ENCODE measurements at regions not wholly inside any gene's neighbourhood (a gene's known extent, or its start where the extent isn't known, plus 50 kb on each side); places are given as distances from the start of the nearest gene placed in this dataset.

DNA sequence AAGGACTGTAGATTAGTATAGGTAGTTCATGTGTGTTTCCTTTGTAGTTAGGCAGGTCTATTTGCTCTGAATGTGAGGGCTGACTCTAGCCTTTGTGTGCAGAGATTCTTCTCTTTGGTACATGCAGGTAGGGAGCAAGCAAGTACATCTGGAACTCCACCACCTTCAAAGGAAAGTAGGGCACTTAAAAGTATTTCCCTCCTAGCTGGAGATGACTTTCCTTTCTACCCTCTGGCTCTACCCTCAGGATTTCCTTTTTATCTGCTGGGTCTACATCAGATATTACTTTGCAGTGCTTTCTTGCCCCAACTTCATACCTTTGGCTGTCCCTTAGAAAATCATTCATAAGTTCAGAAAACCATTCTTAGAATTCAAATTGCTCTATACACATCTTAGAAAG lies 91.7 kb upstream of the HIVEP3 start:
- H3K4me1 ChIP-seq (ENCODE audit: control insufficient read depth in 1 of 2, insufficient read depth in 2 of 2, low read length in 2 of 2): no peaks in the 10 kb centered on the region
- ATAC-seq (no peak), DNase-seq (ENCODE audit: low read depth, low spot score) (no peak)
- ChIA-PET POLR2A (no interaction called here), CTCF (no interaction called here), RAD21 (ENCODE audit: low non-redundant PET in 1 of 2, low total read pairs in 2 of 2, uncharacterized antibody in 2 of 2, unreplicated experiment in 2 of 2) (no interaction called here)
- no peaks in the 10 kb centered on the region for H3K36me3 ChIP-seq (ENCODE audit: control insufficient read depth in 1 of 2, insufficient read depth in 2 of 2, low read length in 2 of 2)
- no peak overlapping the region for H3K4me2 ChIP-seq (ENCODE audit: low read length)
- no peaks in the 10 kb centered on the region for H3K27me3 ChIP-seq (ENCODE audit: insufficient read depth, low read length)
- intact Hi-C loops (cut with micrococcal nuclease): no loop called here
- no peak overlapping the region for H2AFZ ChIP-seq (ENCODE audit: low read depth, low read length, poor library complexity, severe bottlenecking)
- H4K20me1 ChIP-seq (ENCODE audit: insufficient read depth): no peaks in the 10 kb centered on the region
- no peak overlapping the region for H3K9ac ChIP-seq (ENCODE audit: low read length)
- H3K4me3 ChIP-seq (replicated peaks in 1 of 2; ENCODE audit: low read depth in 1 of 2, low read length in 2 of 2): no peak overlapping the region
- no peaks in the 10 kb centered on the region for H3K9me3 ChIP-seq (ENCODE audit: control insufficient read depth in 1 of 2, insufficient read depth in 1 of 2, low read depth in 1 of 2, low read length in 2 of 2)
- no peaks in the 10 kb centered on the region for H3K79me2 ChIP-seq (ENCODE audit: insufficient read depth, low read length)
- TF ChIP-seq CEBPB (IDR thresholded peaks at IDR 0.05; ENCODE audit: low read depth) (no peak), ZFX (IDR thresholded peaks at IDR 0.05) (no peak), POLR2A (IDR thresholded peaks at IDR 0.05; ENCODE audit: borderline replicate concordance, extremely low read depth, insufficient read depth, insufficient read length) (no peak), CBX3 (IDR thresholded peaks at IDR 0.05; ENCODE audit: low read depth) (no peak), SIN3A (IDR thresholded peaks at IDR 0.05; ENCODE audit: low read depth) (no peak), JUND (IDR thresholded peaks at IDR 0.05) (no peak), YY1 (IDR thresholded peaks at IDR 0.05; ENCODE audit: extremely low read depth, insufficient replicate concordance, low read depth, low read length) (no peak), SP1 (IDR thresholded peaks at IDR 0.05; ENCODE audit: low read depth) (no peak)
- TF ChIP-seq, protein P1, sequence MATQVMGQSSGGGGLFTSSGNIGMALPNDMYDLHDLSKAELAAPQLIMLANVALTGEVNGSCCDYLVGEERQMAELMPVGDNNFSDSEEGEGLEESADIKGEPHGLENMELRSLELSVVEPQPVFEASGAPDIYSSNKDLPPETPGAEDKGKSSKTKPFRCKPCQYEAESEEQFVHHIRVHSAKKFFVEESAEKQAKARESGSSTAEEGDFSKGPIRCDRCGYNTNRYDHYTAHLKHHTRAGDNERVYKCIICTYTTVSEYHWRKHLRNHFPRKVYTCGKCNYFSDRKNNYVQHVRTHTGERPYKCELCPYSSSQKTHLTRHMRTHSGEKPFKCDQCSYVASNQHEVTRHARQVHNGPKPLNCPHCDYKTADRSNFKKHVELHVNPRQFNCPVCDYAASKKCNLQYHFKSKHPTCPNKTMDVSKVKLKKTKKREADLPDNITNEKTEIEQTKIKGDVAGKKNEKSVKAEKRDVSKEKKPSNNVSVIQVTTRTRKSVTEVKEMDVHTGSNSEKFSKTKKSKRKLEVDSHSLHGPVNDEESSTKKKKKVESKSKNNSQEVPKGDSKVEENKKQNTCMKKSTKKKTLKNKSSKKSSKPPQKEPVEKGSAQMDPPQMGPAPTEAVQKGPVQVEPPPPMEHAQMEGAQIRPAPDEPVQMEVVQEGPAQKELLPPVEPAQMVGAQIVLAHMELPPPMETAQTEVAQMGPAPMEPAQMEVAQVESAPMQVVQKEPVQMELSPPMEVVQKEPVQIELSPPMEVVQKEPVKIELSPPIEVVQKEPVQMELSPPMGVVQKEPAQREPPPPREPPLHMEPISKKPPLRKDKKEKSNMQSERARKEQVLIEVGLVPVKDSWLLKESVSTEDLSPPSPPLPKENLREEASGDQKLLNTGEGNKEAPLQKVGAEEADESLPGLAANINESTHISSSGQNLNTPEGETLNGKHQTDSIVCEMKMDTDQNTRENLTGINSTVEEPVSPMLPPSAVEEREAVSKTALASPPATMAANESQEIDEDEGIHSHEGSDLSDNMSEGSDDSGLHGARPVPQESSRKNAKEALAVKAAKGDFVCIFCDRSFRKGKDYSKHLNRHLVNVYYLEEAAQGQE (IDR thresholded peaks at IDR 0.05; ENCODE audit: low read depth): no peak
- TF ChIP-seq, protein P2, sequence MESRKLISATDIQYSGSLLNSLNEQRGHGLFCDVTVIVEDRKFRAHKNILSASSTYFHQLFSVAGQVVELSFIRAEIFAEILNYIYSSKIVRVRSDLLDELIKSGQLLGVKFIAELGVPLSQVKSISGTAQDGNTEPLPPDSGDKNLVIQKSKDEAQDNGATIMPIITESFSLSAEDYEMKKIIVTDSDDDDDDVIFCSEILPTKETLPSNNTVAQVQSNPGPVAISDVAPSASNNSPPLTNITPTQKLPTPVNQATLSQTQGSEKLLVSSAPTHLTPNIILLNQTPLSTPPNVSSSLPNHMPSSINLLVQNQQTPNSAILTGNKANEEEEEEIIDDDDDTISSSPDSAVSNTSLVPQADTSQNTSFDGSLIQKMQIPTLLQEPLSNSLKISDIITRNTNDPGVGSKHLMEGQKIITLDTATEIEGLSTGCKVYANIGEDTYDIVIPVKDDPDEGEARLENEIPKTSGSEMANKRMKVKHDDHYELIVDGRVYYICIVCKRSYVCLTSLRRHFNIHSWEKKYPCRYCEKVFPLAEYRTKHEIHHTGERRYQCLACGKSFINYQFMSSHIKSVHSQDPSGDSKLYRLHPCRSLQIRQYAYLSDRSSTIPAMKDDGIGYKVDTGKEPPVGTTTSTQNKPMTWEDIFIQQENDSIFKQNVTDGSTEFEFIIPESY (IDR thresholded peaks at IDR 0.05; ENCODE audit: extremely low read depth, insufficient replicate concordance, low read length): no peak
- TF ChIP-seq, protein P3, sequence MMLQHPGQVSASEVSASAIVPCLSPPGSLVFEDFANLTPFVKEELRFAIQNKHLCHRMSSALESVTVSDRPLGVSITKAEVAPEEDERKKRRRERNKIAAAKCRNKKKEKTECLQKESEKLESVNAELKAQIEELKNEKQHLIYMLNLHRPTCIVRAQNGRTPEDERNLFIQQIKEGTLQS (IDR thresholded peaks at IDR 0.05): no peak
- no TSS peak for BruUV-seq (replicated peaks)
- H3K27ac ChIP-seq (ENCODE audit: low read depth, low read length): no peak overlapping the region
- H3K9me2 ChIP-seq (ENCODE audit: insufficient read depth): no peaks in the 10 kb centered on the region
